ENCODE measurements at regions not wholly inside any gene's neighbourhood (a gene's known extent, or its start where the extent isn't known, plus 50 kb on each side); places are given as distances from the start of the nearest gene placed in this dataset.

DNA sequence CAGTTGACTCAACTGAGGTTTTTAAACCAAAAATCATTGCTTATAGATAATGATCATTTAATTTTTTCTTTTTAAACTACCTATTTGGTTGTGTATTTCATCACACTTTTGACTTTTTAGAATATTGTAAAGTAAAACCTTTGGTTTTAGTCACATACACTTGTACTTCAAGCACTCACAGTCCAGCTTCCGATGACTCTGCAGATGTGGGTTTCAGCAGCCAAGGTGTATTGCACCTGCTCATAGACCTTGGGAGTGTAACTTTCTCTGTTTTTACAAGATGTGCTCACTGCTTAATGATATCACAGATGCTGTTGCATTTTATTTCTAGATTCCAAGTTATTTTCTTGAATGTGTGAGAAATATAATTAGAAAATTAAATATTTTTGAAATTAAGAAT, 188.3 kb upstream of the SLC38A2 start:
- H4K20me1 ChIP-seq (ENCODE audit: insufficient read depth, low read length) = no peaks in the 10 kb centered on the region
- no peak overlapping the region for H2AFZ ChIP-seq (ENCODE audit: insufficient read depth, low read depth, low read length, poor library complexity, severe bottlenecking)
- no peaks in the 10 kb centered on the region for H3K9me3 ChIP-seq (replicated peaks in 1 of 2; ENCODE audit: control insufficient read depth in 1 of 2, insufficient read depth in 1 of 2, low read length in 2 of 2)
- H3K27ac Mint-ChIP-seq = no peak overlapping the region
- H3K4me3 Mint-ChIP-seq = no peak overlapping the region
- H3K36me3 ChIP-seq (replicated peaks in 1 of 2; ENCODE audit: control insufficient read depth in 1 of 2, insufficient read depth in 2 of 2, low read length in 2 of 2) = no peaks in the 10 kb centered on the region
- H3K4me1 ChIP-seq (ENCODE audit: control insufficient read depth in 1 of 2, insufficient read depth in 2 of 2, low read length in 2 of 2) = peaks cover 14 to 15% of the 10 kb centered on the region in 2 donors
- H3K4me3 ChIP-seq (replicated peaks in 1 of 3; ENCODE audit: low read depth in 2 of 3, low read length in 3 of 3) = no peak overlapping the region
- H3K4me1 Mint-ChIP-seq = peaks cover 18% of the 10 kb centered on the region
- no peak overlapping the region for H3K4me2 ChIP-seq (replicated peaks; ENCODE audit: extremely low read depth, low read length, poor library complexity, severe bottlenecking)
- no peaks in the 10 kb centered on the region for H3K79me2 ChIP-seq (ENCODE audit: insufficient read depth, low read length)
- intact Hi-C loops (cut with micrococcal nuclease) = no loop called here
- H3K27me3 ChIP-seq (ENCODE audit: control insufficient read depth in 2 of 2, insufficient read depth in 2 of 2, low read length in 2 of 2) = no peaks in the 10 kb centered on the region
- H3K9me3 Mint-ChIP-seq = peaks cover 0 to 7% (median 4%) of the 10 kb centered on the region in 7 donors
- no CpG with 5 or more reads among the region's 1 CpG for WGBS (ENCODE audit: insufficient coverage)
- peaks cover 0 to 2% of the 10 kb centered on the region in 2 donors for H3K36me3 Mint-ChIP-seq
- H3K9ac ChIP-seq (ENCODE audit: insufficient read depth, low read length, poor library complexity, severe bottlenecking) = no peak overlapping the region
- TF ChIP-seq, protein P1, sequence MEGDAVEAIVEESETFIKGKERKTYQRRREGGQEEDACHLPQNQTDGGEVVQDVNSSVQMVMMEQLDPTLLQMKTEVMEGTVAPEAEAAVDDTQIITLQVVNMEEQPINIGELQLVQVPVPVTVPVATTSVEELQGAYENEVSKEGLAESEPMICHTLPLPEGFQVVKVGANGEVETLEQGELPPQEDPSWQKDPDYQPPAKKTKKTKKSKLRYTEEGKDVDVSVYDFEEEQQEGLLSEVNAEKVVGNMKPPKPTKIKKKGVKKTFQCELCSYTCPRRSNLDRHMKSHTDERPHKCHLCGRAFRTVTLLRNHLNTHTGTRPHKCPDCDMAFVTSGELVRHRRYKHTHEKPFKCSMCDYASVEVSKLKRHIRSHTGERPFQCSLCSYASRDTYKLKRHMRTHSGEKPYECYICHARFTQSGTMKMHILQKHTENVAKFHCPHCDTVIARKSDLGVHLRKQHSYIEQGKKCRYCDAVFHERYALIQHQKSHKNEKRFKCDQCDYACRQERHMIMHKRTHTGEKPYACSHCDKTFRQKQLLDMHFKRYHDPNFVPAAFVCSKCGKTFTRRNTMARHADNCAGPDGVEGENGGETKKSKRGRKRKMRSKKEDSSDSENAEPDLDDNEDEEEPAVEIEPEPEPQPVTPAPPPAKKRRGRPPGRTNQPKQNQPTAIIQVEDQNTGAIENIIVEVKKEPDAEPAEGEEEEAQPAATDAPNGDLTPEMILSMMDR (IDR thresholded peaks at IDR 0.05) = no peak
- DNase-seq = no peak
- H3K27ac ChIP-seq (ENCODE audit: low read depth in 1 of 2, low read length in 2 of 2) = no peak overlapping the region
- H3K27me3 Mint-ChIP-seq (ENCODE audit: low read depth in 3 of 3) = no peaks in the 10 kb centered on the region

DNA sequence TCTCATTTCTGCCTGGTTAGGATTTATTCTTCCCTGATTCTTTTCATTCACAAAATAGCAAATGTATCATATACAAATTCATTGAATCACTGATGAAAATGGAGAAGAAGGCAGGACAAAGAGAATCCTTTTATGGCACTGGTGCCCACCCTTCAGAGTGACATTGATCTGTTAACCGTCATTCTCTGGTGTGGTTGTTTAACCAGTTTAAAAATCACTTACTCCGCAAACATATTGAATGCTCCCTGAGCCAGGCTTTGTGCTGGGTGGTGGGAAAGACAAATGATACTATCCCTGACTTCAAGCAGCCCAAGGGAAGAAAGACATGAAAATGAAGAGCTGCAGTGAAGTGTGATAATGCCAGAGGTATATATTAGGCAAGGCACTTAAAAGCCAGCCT, 187.5 kb upstream of the SLC38A2 start:
- no peak overlapping the region for H3K4me2 ChIP-seq (replicated peaks; ENCODE audit: extremely low read depth, low read length, poor library complexity, severe bottlenecking)

More for the DNA sequence above, 187.5 kb upstream of the SLC38A2 start:
- Histone ChIP-seq H3K36me3 (replicated peaks in 1 of 2; ENCODE audit: control insufficient read depth in 1 of 2, insufficient read depth in 2 of 2, low read length in 2 of 2) (no peaks in the 10 kb centered on the region), H3K27ac (ENCODE audit: low read depth in 1 of 2, low read length in 2 of 2) (no peak overlapping the region), H3K9me3 (replicated peaks in 1 of 2; ENCODE audit: control insufficient read depth in 1 of 2, insufficient read depth in 1 of 2, low read length in 2 of 2) (no peaks in the 10 kb centered on the region), H3K27me3 (ENCODE audit: control insufficient read depth in 2 of 2, insufficient read depth in 2 of 2, low read length in 2 of 2) (no peaks in the 10 kb centered on the region), H3K4me3 (replicated peaks in 1 of 3; ENCODE audit: low read depth in 2 of 3, low read length in 3 of 3) (no peak overlapping the region), H2AFZ (ENCODE audit: insufficient read depth, low read depth, low read length, poor library complexity, severe bottlenecking) (no peak overlapping the region), H4K20me1 (ENCODE audit: insufficient read depth, low read length) (no peaks in the 10 kb centered on the region), H3K4me1 (ENCODE audit: control insufficient read depth in 1 of 2, insufficient read depth in 2 of 2, low read length in 2 of 2) (peaks cover 14 to 15% of the 10 kb centered on the region in 2 donors), H3K9ac (ENCODE audit: insufficient read depth, low read length, poor library complexity, severe bottlenecking) (no peak overlapping the region), H3K79me2 (ENCODE audit: insufficient read depth, low read length) (no peaks in the 10 kb centered on the region)
- TF ChIP-seq, protein P1 (IDR thresholded peaks at IDR 0.05) = no peak
- Mint-ChIP-seq H3K4me1 (peaks cover 18% of the 10 kb centered on the region), H3K36me3 (no peaks in the 10 kb centered on the region), H3K27me3 (ENCODE audit: low read depth in 3 of 3) (no peaks in the 10 kb centered on the region), H3K27ac (no peak overlapping the region), H3K4me3 (no peak overlapping the region), H3K9me3 (peaks cover 0 to 3% (median 0%) of the 10 kb centered on the region in 7 donors)
- intact Hi-C loops (cut with micrococcal nuclease) = no loop called here
- no peak for DNase-seq
- WGBS (ENCODE audit: insufficient coverage) = 100% methylated on average over 1 of the region's 2 CpGs

Measured in CD14-positive monocyte (primary cell).